ENCODE measurements at regions not wholly inside any gene's neighbourhood (a gene's known extent, or its start where the extent isn't known, plus 50 kb on each side); places are given as distances from the start of the nearest gene placed in this dataset.
A peak's percentile ranks its signal among the peaks of the same experiment; 100 is the strongest.
"Not testable (repeated sequence)": the region's sequence is repeated elsewhere in the genome, so short reads cannot be mapped to it uniquely, and the experiment has no call there.

DNA sequence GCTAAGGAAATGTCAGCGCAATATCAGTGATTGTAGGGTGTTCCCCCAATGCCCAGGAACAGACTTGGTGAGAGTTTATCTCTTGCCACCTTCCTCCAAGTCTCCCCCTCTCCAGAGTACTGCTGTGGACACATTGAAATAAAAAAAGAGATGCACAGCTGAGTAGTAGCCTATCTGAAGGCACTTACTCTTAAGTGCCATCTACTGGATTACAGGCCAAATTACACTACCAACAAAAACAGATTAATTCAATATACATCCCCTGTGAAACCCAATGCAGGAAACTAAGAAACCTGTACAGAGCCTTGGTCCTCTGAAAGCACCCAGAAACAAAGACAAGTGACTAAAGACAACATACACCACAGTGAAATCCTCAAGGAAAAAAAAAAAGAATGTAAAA, 460.3 kb downstream of the ZIC3 start:
- no peak for DNase-seq

DNA sequence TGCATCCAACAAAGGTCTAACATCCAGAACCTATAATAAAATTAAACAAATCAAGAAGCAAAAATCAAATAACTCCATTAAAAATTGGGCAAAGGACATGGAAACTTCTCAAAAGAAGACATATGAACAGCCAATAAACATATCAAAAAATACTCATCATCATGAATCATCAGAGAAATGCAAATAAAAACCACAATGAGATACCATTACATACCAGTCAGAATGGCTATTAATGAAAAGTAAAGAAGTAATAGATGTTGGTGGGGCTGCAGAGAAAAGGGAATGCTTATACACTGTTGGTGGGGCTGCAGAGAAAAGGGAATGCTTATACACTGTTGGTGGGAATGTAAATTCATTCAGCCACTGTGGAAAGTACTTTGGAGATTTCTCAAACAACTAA, 465.8 kb downstream of the ZIC3 start:
- DNase-seq: no peak

DNA sequence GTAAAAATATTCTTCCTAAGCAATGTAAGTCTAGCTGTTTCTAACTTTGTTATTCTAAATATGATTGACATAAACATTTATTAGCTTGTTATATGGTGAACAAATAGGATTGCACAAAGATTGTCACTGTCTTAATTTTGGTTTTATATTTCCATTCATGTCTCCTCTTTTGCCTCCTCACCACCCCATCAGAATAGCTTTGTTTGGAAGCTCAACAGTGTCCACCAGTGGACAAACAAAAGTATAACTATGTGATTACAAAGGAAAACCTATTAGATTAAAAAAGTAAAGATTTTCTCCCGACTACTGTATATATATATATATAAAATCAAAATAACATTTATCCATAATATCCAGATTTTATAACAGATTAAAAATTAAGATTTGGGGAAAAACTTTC, 468.2 kb downstream of the ZIC3 start:
- no peak for DNase-seq

DNA sequence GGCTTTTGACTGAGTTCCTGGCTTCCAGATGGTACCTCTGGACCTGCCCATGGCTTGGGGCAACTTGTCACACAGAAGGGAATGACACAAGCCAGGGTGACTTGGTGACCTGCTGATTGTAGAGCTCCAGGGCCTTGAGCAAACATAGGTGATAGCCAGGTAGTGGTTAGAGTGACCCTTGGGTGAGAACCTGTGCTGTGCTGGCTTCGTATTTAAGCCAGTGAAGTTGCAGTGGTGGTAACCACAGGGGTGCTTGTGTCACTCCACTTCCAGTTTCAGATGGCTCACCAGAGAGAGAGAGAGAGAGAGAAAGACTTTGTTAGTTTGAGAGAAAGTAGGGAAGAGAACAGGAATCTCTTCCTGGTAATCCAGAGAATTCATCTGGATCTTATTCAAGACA, 471.6 kb downstream of the ZIC3 start:
- no peak for DNase-seq

DNA sequence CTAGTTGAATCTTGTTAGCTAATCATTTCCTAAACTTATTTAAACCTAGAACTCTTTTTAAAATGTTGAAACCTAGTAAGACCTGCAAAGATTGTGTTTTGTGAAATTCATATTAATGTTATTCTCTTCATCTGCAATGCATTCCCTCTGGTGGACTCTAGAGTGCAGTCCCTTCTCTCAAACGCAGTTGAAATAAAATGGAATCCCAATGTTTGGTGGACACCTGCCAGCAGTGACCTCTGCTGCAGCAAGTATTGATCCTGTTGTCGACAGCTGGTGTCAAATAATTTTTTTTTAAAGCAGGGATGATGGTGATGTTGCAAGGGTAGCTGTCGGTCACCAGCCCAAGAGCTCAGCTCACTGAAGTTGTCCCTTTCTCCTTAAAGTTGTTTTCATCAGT, 492.0 kb downstream of the ZIC3 start:
- no peak for DNase-seq

DNA sequence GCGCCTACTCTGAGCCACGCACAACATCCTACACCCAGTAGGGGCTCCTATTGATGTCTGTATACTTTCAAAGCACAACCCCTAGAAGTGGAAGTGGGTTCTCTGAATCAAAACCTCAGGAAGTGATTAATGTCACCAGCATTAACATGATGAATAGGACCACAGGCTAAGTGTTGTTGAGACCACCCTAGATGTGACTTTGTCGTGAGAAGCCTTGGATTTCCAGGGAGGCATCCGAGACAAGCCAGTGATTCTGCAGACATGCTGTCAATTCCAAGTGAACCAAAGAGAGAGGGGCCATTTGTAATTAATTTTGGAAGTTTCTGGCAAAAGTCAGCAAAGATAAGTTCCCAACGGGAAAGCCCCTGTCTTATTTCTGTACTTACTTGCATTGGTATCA, 493.0 kb downstream of the ZIC3 start:
- DNase-seq: no peak

DNA sequence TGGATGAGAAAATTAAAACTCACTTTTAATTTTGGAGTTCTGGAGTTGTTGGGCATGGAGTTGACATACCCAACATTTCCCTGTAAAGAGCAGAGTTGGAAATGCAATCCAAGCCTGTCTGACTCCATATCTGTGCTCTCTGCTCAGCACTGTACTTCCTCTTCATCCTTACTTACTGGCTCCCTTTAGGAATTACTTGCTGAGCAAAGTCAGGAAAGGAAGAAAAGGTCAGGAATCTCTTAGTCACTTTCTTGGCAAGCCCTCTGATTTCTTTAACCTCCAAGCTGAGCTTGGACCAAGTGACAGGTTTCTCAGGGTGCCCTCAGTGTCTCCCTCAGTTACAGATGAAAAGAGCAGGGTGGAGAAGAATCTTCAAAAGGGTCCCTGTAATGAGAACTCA, 501.5 kb downstream of the ZIC3 start:
- no peak for DNase-seq

DNA sequence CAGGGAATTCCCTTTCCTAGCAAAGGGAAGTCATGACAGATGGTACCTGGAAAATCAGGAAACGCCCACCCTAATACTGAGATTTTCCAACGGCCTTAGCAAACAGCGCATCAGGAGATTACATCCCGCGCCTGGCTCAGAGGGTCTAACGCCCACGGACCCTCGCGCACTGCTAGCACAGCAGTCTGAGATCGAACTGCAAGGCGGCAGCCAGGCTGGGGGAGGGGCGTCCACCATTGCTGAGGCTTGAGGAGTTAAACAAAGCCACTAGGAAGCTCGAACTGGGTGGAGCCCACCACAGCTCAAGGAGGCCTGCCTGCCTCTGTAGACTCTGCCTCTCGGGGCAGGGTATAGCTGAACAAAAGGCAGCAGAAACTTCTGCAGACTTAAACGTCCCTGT, 507.7 kb downstream of the ZIC3 start:
- no peak for DNase-seq

DNA sequence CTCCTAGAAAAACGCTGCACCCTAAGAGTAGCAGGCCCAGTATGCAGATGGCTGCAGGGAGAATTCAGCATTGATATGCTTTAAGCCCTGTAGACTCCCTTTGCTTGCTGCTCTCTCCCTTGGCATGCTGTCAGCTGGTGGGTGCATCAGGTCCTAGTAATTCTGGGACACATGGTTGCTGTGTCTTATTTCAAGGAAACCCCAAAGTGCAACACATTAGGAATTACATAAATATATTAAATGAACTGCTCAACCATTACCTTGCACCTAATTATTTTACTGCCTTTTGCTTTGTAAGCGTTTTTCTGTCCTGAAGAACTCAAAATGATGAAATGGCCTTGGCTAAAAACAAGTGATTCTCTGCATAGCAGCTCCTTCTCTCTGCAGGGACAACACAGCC, 516.3 kb downstream of the ZIC3 start:
- DNase-seq: no peak

DNA sequence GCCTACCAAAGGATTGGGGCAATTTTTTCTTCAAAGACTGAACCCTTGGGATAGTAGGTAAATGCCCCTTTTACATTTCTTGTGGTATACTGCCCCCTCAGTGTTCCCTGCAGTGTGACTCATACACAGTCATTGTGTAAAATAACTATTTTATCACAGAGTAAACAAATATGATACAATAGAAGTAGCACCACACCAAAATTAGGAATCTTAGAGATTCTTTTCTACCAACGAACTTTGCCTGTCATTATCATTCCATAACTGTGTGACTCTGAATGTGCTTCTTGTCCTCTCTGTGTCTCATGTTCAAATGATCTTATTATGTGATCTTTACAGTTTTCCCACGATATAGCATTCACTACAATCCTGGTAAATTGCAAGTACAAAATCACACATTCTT, 517.0 kb downstream of the ZIC3 start:
- DNase-seq: no peak

DNA sequence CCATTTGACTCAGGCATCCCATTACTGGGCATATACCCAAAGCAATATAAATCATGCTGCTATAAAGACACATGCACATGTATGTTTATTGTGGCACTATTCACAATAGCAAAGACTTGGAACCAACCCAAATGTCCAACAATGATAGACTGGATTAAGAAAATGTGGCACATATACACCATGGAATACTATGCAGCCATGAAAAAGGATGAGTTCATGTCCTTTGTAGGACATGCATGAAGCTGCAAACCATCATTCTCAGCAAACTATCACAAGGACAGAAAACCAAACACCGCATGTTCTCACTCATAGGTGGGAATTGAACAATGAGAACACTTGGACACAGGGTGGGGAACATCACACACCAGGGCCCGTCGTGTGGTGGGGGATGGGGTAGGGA, 545.0 kb downstream of the ZIC3 start:
- DNase-seq: not testable (repeated sequence)

DNA sequence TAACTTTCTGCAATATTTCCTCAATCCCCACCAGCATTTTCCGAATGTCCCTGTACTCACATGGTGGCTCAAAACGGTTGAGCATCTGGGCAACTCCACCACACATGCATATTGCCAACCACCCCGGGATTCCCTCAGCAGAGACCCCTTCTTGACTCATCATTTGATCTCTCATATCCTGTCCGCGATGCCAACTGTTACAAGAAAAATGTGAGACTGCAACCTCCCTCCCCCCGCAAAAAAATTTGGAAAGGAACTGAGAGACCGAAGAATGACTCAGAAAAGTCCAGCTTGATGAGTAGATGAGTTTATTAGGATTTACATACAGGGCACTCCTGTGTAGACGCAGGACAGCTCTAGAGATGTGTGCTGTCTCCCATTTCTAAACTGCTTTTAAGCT, 561.4 kb downstream of the ZIC3 start:
- DNase-seq: no peak

DNA sequence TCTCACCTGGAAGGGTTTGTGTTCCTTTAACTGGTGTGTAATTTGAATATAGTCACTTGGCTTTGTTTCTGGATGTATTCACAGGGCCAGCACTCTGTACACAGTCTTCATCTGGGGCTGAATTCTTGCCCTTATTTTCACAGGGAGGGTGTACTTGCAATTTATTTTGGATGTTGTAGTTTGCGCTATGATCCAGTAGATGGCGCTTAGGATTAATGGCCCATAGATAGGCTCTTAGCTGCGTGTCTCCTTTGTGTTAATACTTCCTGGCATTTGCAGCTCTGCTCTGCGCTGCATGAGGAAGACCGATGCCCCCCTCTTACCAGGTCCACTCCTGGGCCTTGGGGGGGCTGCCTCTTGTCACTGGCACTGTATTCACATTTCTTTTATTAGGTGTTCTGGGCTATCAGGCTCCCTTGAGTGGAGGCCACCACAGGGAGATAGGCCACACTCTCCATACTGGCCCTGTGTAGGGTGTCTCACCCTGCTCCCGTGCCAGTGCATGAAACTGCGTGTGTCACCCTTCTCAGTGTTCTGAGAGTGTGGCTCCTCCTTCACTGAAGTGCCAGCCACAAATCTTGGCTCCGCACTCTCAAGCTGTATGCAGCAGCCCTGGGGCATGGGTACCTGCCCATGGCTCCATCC, 562.2 kb downstream of the ZIC3 start:
- DNase-seq: peak in 1 of 2 donors; percentile 4

DNA sequence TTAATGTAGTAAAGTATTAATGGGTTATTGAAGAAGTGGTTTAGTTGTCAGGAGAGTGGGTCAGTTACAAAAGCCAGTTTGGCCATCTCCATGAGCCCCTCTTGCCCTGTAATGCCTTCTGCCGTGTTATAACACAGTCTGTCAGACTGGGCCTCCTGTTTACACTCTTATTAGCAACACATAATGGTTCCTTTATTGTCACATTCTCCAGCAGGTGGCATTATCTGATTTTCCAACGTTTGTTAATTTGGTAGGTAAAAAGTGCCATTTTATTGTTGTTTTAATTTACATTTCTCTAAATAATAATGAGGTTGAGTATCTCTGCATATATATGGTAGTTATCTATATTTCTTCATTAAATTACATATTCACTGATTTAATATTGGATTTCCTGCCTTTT, 560.8 kb downstream of the FGF13 start:
- DNase-seq: no peak

DNA sequence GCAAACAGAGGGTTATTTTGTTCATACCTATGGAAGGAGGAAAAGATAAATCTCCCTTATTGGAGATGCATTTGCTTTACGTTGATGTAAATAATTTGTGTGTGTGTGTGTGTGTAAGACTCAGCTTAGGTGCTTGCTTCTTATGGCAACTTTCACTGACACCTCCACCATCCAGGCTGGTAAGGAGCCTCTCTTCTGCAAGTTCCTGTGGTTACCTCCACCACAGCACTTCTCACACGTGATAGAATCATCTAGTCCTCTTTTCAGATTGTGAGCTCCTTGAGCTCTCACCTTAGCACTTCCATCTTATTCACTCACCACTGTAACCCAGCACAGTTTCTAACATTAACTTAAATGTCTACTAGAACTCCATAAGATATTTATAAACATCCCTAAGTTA, 553.7 kb downstream of the FGF13 start:
- no peak for DNase-seq

DNA sequence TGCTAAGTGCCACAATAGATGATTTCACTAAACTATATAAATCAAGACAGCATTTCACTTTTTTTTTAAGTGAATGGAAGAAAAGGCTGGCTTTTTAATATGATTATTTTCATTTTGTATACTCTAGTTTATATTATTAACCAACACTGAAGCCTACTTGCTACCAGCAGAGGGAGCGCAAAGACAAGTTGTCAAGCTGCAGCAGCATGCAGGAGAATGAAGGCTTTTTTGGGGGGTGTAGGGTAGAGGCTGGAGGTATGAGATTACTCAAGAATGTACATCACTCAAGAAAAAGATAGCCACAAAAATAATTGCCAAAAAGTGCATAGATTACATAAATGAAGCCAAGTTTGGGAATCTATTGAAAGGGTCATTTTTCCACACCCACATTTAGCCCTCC, 519.5 kb downstream of the FGF13 start:
- no peak for DNase-seq

DNA sequence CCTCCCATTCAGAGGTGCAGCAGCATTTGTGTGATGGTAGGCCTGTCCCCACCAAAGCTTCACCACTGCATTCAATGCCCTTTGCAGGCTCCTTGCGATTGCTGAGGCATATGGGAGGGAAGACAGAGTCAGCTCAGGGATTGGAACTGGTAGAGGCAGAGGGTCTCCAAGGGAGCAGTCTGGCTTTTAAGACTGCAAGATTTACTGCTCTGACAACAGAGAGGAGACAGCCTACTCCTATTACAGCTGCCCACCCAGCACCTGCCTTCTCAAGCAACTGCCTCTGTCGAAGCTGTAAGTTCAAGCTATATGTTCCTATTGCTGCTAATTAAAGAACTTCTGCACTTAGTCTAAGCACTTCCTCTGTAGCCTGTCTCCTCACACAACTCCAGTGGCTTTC, 481.8 kb downstream of the FGF13 start:
- DNase-seq: no peak

DNA sequence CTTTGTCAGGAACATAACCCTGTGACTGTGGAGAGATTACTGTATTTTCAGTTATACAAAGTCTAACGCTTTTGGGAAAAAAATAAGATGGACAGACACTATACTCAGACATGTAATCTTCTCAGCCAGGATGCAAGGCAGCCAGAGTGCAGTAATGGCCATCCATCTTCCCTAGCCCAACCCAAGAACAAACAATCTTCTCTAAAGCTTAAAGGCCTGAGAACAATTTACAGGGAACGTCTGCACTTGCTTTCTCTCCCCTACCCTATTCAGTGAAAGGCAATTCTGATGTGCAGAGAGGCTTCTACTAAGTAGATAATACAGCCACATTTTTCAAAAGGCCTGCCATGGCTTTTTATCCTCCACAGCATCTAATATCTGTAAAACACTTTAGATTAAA, 471.3 kb downstream of the FGF13 start:
- no peak for DNase-seq

DNA sequence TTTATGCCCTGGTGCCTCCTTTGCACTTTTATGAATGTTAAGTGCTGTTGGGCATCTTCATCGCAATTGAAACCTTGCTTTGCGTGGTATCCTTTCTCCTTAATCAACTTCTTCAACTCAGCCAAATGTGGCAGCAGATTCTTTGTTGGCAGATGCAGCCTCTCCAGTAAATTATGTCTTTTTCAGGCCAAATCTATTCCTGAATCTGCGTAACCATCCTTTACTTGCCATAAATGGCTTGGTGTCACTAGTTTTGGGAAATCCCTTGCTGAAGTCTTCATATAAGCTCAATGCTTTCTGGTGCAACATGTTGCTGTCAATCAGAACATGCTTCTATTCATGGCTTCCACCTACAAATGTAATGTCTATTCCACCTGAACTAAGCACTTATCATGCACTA, 457.5 kb downstream of the FGF13 start:
- no peak for DNase-seq

DNA sequence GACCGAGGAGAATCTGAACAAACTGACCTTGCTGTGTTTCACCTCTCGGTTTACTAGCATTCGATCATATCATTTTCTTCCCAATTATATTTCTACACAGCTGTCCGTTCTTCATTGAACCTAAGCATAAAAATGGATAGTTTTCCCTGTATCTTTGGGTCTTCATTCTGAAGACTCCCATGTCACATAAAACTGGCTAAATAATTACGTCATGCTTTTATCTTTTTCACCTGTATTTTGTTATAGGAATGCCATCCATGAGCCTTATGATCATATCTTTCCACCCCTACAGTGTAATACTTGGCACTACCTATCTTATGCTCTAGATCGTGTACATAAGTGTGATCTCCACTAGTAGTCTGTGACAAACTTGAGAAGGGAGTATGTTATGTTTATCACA, 456.1 kb downstream of the FGF13 start:
- no peak for DNase-seq

DNA sequence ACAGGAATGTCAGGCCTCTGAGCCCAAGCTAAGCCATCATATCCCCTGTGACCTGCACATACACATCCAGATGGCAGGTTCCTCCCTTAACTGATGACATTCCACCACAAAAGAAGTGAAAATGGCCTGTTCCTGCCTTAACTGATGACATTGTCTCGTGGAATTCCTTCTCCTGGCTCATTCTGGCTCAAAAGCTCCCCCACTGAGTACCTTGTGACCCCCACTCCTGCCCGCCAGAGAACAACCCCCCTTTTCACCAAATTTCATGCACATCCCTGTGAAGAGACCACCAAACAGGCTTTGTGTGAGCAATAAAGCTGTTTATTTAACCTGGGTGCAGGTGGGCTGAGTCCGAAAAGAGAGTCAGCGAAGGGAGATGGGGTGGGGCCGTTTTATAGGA, 447.4 kb downstream of the FGF13 start:
- DNase-seq: not testable (repeated sequence)

DNA sequence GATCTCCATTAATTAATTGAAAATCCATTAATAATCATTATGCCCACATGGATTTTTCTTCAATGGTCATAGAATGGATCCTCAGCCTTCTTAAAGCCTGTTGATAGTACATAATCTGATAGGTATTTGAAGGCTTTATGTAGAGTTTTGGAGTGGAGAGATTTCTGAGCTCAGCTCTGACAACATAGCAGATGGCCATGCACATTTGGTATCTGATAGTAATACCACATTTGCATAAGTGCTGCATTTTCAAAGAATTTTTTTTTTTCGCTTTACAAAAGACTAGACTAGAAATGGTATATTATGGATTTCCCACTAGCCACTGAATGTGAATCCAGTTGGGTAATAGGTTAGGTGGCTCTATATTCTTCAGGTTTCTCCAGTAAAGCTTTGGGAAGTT, 440.6 kb downstream of the FGF13 start:
- DNase-seq: no peak

DNA sequence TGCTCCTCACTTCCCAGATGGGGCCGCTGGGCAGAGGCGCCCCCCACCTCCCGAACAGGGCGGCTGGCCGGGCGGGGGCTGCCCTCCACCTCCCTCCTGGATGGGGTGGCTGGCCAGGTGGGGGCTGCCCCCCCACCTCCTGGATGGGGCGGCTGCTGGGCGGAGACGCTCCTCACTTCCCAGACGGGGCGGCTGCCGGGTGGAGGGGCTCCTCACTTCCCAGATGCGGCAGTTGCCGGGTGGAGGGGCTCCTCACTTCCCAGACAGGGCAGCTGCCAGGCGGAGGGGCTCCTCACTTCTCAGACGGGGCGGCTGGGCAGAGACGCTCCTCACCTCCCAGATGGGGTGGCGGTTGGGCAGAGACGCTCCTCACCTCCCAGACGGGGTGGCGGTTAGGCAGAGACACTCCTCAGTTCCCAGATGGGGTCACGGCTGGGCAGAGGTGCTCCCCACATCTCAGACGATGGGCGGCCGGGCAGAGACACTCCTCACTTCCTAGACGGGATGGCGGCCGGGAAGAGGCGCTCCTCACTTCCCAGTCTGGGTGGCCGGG, 428.8 kb downstream of the FGF13 start:
- DNase-seq: not testable (repeated sequence)

DNA sequence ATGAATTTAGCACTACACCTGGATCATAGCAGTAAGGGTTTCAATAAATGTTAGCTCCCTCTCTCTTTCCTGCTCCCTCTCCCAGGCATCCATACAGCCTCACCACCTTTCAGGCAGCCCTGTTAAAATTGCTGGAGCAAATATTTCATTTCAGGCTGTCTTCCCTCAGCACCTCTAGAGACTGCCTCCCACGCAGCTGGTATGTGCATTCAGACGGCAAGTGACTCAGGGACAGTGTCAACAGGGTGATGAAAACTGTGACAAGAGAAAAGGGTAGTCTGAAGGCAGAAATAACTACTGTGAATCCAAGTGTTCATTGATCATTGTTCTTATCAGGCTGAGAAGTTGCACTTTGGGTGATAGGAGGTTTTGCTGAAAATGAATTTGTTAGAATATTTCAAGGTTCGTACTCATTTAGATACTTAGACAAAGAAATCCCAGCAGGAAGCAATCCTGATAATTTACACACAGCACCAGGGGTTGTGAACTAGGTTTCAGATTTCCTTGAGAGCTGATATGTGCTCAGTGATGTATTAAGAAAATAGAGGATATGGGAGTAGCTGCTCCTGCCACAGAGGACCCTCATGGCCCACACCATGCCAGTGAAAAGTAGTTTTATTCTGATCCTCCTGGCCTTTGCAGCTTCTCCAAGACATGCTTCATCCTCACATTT, 424.2 kb downstream of the FGF13 start:
- DNase-seq: no peak

DNA sequence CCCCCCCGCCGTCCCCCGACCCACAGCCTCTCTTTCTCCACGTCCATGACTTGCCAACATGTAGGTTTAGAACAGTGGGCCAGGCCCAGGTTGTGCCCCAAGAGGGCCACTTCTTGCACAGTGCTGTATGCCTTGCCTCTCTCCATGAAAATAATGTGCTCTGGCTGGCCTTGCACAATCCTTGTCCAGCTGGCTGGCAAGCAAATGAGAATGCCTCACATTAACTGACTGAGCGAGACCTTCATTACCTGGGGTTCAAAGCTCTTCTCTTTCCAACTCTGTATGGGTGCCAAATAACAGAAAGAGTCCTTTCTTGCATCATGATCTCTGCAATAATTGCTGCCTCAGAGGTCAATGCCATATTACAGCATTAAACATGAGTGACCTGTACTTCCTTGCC, 416.6 kb downstream of the FGF13 start:
- no peak for DNase-seq
